A204.1 (cell line): ENCODE measurements at regions not wholly inside any gene's neighbourhood (a gene's known extent, or its start where the extent isn't known, plus 50 kb on each side); places are given as distances from the start of the nearest gene placed in this dataset.
"Not testable (repeated sequence)": the region's sequence is repeated elsewhere in the genome, so short reads cannot be mapped to it uniquely, and the experiment has no call there.

ENCODE experiments used
- FAIRE-seq: peaks from 2 replicates; lab custom pipeline; 2012; peaks lifted over from hg19 to GRCh38; lab: Jason Lieb, UNC

DNA sequence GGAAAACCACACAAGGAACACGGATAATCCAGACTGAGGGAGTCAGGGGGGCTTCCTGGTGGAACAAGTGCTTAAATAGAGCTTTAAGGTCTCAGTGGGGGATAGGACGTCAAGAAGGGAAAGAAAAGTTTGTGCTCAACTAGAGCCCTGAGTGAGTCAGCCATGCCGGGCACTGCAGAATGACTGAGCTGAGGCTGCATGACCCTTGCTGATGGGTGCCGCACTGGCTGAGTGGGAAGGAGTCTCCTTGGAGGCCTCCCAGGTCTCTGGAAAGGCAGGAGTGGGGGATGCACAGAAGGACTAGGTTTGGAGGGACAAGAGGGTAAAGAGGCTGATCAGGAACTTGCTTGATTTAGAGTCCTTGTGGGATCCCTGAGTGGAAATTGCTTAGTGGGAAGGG is 150.3 kb downstream of the RPLP1 start:
- FAIRE-seq = no peak

DNA sequence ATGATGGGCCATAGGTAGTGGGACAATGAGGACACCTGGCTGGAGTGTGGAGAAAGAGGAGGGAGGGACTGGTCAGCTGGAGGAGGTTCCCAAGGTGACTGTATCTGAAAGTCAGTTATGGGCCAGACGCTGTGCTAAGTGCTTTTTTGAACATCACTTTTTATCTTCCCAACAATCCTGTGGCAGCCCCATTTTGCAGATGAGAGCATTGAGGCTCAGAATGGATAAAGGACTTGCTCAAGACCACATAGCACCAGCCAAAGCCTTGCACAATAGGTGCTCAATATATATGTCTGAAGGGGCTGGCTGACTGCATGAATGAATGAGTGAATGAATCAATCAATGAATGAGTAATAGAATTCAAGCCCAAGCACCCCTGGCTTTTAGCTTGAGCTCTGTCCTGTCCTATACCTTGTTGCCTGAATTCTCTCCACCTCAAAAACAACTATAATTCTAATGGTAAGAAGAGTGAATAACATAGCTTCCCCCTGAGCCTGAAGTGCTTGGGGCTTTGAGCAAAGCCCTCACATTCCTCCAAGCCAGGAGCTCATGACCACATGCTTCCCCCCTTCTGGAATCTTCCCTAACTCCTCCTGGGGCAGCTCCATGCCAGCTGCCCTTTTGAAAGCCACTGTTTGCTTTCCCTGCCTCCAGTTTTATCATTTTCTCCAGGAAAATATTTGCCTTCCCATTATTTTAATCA is 150.9 kb downstream of the RPLP1 start:
- FAIRE-seq = no peak

DNA sequence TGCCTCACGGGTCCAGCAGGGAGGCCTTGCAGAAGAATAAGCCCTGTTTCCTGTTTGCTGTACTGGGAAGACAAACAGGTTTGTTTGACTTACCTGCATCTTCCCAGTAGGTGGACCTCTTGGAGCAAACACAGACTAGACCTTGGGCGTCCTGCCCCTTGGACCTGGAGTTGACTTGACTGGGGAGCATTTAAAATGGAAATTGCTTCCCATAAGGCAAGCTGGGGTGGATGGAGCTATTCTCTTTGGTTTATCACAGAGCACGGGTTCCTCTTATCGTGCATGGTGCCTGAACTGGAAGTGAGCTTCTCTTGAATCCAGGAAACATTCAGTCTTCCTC is 151.4 kb downstream of the RPLP1 start:
- no peak for FAIRE-seq

DNA sequence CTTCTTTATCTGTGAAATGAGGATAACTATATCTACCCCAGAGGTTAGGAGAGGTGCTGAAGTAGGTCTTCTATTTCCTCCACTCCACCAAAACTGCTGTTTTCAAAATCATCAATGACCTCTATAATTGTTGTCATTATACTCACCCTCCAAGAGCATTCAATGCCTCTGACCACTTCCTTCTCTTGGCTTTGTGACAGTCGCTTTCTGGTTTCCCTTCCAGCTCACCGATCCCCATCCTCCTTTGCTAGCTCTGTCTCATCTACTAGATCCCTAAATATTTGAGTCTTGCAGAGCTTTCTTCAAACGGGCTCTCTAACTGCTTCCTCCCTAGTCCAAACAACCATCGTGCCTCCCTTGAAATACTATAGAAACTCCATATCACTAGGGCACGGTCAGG is 153.5 kb downstream of the RPLP1 start:
- no peak for FAIRE-seq

DNA sequence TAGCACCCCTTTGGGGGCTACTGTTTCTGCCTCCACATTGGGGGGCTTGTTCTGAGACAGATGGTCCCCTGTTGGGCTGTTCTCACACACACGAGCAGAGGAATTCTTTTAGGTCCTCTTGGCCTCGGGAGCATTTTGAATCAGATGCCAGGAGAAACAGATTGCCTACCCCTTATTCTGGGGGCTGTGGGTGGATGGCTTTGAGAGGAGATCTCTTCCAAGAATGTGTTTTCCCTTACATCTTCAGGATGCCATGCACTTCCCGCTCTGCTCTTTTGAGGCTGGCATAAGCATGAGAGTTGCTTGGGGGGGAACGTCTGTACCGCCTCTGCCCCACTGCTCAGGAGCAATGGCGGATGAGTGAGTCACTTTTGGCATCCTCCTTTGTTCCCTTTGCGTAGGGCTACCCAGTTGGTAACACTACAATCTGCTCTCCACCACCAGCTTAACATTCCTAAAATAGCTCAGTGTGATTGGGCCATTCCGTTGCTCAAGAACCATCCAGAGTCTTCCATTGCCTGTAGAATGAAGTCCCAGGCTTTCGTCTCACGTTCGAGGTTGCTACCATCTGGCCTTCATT is 154.4 kb downstream of the RPLP1 start:
- FAIRE-seq = no peak

DNA sequence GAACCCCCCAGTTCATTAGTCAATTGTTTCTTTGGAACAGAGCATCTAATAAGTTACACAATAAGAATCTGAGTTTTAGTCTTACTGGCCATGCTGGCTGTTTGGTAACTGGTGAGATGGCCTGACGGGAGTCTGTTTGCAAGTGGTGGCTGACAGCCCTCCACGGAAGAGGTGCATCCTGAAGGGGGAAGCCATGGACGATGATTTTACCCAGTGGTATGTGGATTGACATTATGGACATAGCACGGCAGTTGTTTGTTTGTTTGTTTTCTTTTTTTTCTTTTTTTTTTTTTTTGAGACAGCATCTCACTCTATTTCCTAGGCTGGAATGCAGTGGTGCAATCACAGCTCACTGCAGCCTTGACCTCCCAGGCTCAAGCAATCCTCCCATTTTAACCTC is 156.0 kb downstream of the RPLP1 start:
- FAIRE-seq = no peak

DNA sequence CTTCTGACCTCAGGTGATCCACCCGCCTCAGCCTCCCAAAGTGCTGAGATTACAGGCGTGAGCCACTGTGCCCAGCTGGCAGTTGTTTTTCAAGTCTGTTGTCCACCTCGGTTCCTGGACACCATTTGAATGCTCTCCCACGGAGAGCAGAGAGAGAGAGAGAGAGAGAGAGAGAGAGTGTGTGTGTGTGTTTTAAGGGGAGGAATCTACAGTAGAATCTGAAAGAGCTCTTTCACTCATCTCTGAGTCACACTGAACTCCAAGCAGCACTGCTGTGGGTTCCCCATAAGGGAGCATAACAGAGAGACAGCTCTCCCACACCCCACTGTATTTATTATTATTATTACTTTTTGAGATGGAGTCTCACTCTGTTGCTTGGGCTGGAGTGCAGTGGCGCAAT is 156.6 kb downstream of the RPLP1 start:
- FAIRE-seq = no peak

DNA sequence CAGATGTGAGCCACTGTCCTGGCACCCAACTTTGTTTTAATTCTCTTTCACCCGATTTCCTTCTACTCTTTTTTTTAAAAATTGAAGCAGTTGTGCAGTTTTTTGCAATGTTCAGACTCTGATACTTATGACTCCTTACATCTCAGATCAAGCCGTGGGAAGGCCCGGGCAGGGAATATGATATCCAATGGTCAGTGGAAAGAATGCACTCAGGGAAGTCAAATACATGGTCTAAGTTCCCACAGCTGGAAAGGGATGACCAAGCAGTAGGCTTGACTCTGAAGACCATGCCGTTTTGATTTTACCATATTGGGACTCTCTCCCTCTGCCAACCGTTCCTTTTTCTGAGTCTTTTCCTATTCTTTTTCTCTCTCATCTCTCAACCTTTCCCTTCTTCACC is 157.2 kb downstream of the RPLP1 start:
- no peak for FAIRE-seq

DNA sequence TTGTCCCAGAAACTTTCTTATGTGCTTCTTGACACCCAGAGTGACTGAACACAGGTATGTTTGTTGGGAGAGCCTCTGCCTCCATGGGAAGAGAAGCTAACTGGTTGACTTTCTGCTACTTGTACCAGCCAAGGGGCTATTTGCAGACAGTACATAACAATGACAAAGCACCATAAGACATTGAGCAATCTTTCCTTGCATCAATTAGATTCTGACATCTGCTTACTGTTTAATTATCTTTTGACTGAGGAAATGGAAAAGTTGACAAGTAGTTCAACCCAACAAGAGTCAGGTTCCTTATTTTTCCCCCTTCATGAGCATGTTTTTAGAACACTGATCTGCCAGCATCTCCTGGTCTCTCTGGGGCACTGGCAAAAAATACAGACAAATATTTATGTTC is 157.7 kb downstream of the RPLP1 start:
- no peak for FAIRE-seq

DNA sequence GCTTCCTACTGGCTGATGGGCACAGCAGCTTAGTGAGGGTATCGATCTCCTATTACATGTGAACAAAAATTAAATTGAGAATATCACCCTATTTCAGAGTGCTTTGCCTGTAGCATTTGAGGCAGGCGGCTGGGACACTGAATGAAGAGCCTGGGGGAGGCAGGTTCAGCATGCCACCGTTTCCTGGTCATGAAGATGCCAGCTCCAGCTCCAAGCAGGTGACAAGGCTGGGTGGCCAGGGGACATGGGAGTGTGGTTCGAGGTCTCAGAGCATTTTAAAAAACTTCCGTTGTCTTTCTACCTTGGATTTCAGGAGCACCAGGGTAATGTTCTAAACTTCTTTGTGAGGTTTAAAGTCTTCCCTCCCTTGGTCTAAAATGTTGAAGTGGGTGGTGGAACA is 158.2 kb downstream of the RPLP1 start:
- no peak for FAIRE-seq

DNA sequence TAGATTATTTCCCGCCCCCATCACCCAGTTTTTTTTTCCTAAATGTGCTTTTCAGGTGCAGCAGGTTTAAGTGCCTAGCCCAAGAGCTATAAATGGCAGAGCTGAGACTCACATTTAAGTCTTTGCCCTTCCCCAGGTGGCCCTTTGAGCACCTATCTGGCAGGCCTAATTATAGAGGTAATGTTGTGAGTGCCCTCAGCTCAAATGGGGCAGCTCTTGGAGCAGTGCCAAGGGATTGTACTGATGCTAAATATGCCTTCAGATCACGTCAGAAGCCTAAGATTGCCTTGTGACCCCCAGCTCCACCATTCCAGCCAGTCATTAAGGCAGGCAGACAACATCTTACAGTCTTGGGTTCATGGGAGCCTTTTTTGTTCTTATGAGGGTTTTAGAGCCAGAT is 159.5 kb downstream of the RPLP1 start:
- FAIRE-seq = no peak

DNA sequence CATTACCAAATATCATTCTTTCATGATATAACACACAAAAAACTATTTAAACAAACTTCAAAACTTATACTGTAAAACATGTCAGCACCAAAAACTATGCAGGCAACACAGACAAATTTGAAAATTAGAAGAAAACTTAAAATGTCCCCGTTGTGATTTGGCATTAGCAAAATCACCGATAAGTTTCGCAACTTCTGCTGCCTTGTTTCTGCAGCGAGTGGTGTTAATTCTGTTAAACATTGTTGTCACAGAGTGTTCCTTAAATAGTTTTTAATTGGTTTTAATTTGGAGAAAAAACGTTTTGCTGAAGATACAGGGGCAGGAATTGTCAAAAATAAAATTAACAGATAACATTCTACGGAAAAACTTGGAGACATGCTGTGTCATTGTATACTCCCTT is 160.6 kb downstream of the RPLP1 start:
- no peak for FAIRE-seq

DNA sequence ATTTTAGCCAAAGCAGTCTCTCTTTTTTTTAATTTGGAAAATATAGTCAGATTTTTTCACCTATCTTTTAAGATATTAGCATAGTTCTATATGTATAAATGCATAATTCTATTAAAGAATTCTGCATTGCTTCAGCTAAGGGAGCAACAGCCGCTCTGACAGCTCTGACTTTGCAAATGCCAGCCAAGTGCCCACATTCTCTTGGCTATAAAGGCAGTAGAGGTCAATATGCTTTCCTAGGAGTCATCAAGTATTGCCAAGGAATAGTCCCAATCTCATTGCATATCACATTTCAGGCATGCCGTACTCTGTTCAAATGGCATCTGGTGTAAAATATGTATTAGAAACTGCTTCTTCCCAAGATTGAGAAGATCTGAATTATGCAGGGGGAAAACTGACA is 161.4 kb downstream of the RPLP1 start:
- FAIRE-seq = no peak

DNA sequence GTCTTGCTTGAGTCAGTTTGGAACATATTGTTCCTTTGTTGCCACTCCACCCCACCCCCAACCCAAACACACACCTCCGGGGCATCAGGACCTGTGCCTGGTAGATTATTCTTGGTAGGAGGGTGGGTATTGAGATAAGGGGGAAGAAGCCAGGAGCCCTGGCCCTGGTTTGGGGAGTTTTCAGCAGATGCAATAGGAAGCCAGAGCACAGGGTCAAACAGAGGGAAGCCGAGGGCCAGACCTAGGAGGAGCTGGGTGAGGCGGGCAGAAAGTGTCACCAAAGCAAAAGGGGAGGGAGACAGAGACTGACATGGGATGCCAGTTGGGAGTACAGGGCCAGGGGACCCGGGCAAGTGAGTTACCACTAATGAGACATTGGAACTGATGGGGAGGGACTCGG is 163.1 kb downstream of the RPLP1 start:
- FAIRE-seq = no peak

DNA sequence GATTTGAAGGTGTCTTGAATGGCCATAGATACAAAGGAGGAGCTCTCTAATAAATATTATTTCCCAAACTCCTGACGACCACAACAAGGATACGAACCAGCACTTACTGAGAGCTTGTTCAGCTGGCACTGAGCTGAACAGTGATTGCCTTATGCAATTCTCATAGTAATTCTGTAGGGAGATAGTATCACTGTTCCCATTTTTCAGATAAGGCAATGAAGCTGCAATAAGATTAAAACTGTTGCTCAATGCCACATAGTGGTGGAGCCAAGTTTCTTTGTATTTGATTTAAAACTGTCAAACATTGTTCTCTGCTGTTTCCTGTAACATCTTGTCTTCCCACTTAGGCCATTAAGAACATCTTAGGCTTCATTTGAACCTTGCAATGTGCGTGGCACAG is 163.9 kb downstream of the RPLP1 start:
- FAIRE-seq = no peak

DNA sequence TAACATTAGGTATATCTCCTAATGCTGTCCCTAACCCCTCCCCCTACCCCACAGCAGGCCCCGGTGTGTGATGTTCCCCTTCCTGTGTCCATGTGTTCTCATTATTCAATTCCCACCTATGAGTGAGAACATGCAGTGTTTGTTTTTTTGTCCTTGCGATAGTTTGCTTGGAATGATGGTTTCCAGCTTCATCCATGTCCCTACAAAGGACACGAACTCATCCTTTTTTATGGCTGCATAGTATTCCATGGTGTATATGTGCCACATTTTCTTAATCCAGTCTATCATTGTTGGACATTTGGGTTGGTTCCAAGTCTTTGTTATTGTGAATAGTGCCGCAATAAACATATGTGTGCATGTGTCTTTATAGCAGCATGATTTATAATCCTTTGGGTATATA is 164.5 kb downstream of the RPLP1 start:
- FAIRE-seq = not testable (repeated sequence)

DNA sequence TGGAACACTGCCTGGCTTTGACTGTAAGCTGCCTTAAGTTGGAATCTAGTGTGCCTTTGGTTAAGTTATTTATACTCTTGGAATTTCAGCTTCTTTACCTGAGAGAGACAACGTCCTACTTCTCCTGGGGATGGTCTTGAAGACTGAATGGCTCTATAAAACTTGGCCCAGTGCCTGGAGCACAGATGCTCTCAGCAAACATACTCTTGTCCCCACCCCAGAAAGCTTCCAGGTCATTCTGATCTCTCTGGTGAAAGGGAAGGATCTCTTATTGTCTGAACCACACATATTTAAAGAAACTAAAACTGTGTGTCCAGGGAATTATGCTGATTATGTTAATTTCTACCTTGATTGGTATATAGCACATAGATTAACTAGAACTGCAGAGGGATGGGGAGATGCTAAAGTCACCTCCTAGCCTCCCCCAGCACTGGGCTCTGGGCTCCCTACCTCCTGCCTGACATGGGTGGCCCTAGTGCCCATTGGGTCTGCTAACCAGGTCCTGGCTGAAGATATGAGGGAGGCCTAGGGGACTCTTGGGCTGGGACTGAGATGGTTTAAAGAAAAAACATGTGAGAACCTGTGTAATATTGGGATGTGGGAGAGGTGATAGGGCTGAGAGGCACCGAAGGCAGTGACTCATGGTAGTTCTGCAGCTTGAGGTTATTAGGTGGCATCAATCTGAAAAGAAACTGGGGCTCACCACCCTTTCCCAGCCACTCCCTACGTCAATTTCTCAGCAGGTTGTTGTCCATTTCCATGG is 171.0 kb downstream of the RPLP1 start:
- FAIRE-seq = no peak

DNA sequence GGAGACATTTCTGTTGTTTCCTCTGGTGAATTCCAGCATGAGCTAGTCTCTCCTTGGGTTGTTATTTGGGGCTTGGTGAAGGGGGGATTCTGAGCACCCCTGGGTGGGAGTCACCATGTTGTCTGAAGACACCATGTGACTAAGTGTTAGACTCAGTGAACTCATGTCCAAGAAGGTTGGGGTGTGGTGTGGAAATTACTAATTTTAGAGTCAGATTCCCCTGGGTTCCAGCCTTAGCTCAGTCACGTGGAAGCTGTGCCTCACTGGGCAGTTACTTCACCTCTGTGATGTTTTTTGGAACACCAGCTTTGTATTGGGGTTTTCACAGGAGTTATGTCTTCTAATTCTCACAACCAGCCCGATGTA is 171.5 kb downstream of the RPLP1 start:
- FAIRE-seq = no peak

DNA sequence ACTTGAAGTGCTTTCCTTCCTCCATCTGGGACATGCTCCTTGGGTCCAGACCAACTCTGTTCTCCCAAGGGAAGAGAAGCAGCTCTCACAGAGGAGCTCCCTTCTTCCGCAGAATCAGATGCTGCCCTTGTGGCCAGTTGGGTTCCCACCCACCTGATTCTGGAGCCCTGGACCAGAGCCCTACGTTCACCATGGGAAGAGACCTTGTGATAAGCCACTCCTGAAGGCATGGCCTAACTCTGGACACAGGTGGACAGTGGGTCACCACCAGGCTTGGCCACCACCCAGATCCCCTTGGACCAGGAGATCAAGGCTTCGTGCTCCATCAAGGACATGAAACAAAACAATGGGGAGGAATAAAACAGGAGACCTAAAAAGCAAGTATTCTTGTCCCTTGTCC is 172.2 kb downstream of the RPLP1 start:
- no peak for FAIRE-seq

DNA sequence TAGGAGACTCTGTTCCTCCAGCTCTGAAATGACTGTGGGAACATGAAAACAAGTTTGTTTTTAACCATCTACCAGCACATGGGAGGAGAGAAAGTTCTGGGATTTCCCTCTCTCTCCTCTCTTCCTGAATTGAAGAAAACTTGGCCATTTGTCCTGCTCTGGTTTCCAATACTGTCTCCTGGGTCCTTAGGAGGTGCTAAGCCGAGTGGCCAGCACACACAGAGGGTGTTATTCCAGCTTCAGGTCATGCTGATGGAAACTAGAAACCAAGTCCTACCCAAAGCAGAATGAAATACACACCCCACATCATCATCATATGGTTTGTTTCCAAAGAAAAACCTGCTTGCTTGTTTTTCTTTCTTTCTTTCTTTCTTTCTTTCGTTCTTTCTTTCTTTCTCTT is 172.7 kb downstream of the RPLP1 start:
- FAIRE-seq = no peak

DNA sequence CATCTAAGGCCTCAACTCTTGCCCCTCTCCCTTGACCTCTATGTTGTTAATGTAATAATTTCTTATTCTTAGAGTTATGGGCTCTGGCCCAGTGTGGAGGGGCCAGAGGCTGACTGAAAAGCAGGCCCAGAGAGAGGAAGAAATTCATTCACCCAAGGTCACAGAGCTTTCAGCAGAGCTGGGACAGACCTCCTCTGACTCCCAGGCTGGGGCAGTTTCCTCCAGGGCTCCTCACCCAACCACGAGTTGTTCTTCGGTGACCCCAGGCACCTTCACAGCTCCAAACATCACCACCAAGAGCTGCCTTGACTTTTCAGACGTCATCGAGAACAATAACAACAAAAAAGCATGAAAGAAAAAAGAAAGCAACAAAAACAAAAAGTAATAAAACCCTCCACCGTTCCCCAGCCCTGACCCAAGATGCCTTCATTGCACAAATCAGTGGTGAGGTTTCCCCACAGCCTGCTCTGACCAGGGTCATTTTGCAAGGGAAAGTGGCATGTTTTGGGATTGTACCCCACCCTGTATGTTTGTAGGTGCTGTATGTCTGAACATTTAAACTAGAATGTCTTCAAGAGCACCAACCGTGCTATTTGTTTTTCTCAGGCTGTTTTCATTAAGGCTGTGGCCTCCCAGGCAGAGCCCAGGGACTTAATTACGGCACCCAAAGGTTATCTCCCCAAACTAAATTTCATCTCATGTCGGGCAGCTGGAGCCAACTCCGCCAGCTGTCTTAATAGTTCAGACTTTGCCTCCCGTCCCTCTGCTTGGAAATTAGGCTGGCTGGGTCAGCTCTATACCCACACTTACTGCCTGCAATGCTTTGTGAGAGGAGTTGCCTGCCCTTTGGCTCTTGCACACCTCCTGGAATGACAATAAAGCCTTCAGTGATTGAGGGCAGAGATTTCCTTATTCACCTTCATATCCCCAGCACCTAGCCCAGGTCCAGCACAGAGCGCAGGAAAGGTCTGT is 173.8 kb downstream of the RPLP1 start:
- FAIRE-seq = no peak

DNA sequence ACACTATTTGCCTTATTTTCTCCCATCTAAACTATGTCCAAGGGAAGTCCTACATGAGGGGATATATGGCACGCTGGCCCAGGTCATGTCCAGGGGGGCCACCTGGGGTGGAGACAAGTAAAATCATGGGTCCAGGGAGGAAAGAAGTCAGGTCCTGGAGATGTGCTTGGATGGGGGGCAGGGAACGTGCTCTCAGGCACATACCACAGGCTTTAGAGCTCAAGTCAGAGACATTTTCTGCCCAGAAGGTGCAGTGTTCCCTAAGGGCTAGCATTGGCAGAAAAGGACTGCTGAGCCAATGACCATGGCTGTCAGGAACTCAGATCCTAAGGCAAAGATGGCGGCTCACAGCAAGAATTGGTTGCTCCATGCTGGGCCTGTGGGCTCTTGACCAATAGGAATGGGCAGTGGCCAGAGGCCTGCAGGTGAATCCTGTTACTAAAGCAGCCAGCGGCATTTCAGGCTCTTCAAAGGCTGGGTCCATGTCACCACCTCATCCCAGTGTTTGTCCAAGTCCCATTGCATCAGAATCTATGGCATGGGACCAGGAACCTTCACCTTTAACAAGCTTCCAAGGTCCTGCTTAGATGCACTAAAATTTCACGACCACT is 175.0 kb downstream of the RPLP1 start:
- FAIRE-seq = no peak
